AG10803 (cell line): ENCODE measurements at regions not wholly inside any gene's neighbourhood (a gene's known extent, or its start where the extent isn't known, plus 50 kb on each side); places are given as distances from the start of the nearest gene placed in this dataset.

Experiments
- DNase-seq: peaks from one replicate; pipeline ENCODE4 v3.0.0; 2010; ENCODE audit warnings: low read depth
- H3K4me3 ChIP-seq: 2 replicates; pipeline ENCODE4 v1.5.1; 2011; ENCODE audit warnings: mild to moderate bottlenecking, low read length, control low read depth
- TF ChIP-seq, protein P1 (sequence below): conservative IDR thresholded peaks from 2 replicates; pipeline ENCODE4 v1.5.1; 2011; ENCODE audit warnings: mild to moderate bottlenecking, low read length, control low read depth, inconsistent platforms

DNA sequence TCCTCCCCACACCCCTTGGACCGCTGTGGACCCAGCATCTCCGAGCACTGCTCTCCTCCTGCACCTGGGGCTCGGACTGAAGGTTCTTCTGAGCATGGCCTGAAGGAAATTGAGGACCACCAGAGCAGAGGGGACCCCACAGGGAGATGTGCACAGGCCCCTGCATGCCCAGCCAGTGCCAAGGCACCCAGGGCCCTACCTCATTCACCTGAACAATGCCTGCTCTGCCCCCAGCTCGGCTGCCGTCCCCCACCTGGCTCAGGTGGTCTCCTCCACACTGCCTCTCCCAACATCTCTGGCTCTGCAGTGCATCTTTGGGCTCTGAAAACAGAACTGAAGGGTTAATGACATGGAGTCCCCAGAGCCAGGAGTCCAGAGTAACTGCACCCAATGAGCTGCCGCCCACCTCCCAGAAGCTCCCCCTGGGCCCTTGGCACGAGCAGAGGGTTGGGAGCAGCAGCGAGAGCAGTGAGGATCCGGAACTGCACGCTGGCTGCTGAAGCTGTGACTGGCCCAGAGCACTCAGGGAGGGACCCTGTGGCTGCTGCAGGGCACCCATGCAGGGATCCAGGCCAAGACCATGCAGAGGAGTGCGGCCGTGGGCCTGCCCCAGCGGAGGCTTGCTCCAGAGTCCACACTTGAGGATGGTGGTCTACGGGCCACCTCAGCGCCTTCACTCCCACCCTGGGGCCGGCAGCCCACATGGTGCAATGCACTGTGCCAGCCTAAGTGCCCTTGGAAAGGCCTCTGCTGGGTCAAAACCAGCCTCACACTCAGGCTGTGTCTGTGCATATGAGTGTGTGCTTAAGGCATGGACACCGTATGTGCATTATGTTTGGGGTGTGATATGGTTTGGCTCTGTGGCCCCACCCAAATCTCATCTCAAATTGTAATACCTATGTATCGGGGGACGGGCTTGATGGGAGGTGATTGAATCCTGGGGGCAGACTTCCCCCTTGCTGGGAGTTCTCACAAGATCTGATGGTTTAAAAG is 686.1 kb downstream of the TBC1D22A start:
- DNase-seq: no peak
- no peak overlapping the region for H3K4me3 ChIP-seq
- TF ChIP-seq, protein P1, sequence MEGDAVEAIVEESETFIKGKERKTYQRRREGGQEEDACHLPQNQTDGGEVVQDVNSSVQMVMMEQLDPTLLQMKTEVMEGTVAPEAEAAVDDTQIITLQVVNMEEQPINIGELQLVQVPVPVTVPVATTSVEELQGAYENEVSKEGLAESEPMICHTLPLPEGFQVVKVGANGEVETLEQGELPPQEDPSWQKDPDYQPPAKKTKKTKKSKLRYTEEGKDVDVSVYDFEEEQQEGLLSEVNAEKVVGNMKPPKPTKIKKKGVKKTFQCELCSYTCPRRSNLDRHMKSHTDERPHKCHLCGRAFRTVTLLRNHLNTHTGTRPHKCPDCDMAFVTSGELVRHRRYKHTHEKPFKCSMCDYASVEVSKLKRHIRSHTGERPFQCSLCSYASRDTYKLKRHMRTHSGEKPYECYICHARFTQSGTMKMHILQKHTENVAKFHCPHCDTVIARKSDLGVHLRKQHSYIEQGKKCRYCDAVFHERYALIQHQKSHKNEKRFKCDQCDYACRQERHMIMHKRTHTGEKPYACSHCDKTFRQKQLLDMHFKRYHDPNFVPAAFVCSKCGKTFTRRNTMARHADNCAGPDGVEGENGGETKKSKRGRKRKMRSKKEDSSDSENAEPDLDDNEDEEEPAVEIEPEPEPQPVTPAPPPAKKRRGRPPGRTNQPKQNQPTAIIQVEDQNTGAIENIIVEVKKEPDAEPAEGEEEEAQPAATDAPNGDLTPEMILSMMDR: no peak

DNA sequence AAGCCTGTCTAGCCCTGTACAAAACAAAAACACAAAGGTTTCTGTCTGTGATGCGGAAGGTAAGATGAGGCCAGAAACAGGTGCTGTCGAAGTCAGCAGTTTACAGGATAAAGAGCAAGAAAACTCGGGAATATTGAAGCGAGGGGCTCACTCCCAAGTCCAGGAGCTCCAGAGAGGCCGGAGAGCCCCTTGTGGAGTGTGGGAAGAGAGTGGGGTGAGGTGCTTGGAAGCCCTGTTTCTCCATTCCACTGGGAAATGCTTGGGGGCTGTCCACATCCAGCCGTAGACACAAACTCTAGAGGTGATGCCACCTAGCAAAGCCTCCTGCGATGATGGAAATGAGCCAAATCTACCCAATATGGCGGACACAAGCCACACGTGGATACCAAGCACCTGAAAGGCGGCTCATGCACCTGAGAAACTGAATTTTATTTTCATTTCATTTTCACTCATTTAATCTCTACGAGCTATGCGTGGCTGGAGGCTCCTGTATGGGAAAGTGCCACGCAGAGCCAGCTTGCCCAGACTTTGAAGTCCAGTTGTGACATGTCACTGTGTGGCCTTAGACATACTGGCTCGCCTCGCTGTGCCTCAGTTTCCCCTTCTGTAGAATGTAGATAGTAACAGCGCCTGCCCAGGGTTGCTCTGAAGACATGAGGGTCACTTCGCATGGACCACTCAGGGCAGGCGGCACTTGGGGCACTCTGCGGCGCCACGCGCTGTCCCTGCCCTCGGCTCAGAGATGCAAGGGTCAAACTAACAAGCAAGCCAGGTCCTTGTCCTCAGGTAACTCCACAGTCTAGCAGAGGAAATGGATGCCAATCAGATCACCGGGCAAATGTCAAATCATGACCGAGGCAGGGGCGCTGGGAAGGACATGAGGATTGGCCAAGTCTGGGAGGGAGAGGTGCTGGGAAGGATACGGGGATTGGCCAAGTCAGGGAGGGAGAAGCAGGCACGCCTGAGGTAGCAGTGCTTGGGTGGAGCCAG is 684.7 kb downstream of the TBC1D22A start:
- no peak overlapping the region for H3K4me3 ChIP-seq
- TF ChIP-seq, protein P1: no peak
- DNase-seq: no peak

DNA sequence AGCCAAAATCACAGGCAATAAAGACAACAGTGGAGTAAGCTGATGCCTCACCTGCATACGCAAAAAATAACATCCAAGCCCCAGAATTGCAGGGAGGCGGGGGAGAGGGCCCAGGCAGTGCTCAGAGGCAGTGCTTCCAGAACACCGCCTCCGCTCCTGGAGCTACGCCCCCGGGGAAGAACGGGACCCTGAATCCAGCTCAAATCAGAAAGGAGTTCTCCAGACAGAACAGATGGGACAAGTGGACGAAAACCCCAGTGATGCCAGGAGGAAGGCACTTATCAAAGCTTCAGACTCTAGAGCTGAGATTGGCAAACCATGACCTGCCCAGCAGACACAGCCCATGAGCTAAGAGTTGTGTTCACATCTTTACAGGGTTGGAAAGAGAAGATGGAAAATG is 683.9 kb downstream of the TBC1D22A start:
- TF ChIP-seq, protein P1: no peak
- DNase-seq: no peak
- H3K4me3 ChIP-seq: no peak overlapping the region

DNA sequence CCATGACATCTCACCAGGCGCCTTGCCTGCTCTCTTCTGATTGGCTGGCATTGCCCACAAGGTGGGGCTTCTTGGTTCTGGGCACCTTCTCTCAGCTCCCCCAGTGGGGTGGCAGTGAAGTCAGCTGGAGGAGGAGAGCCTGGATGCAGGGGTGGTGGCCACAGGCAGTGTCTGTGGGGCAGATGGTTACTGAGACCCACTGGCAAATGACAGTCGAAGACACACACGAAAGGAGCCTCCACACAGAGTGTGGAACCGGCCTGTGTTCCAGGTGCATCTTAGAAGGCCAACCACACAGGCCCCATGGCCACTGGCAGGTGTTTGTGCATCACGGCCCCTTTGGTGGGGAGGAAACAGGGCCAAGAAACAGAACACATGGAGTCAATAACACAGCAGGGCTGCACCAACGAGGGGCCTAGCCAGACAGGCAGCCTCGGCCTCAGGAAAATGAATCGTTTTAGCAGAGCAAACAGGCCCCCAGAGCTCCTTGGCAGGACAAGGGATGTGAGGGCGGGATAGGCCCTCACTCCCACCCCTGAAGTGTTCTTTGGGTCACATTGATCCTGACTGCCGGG is 683.4 kb downstream of the TBC1D22A start:
- H3K4me3 ChIP-seq: no peak overlapping the region
- TF ChIP-seq, protein P1: no peak
- DNase-seq: no peak

DNA sequence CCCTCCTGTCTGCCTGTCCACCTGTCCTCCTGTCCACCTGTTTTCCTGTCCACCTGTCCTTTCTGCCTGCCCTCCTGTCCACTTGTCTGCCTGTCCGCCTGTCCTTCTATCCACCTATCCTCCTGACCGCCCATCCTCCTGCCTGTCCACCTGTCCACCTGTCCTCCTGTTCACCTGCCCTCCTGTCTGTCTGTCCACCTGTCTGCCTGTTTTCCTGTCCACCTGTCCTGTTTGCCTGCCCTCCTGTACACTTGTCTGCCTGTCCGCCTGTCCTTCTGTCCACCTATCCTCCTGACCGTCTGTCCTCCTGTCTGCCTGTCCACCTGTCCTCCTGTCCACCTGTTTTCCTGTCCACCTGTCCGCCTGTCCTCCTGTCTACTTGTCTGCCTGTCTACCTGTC is 682.8 kb downstream of the TBC1D22A start:
- TF ChIP-seq, protein P1: no peak

DNA sequence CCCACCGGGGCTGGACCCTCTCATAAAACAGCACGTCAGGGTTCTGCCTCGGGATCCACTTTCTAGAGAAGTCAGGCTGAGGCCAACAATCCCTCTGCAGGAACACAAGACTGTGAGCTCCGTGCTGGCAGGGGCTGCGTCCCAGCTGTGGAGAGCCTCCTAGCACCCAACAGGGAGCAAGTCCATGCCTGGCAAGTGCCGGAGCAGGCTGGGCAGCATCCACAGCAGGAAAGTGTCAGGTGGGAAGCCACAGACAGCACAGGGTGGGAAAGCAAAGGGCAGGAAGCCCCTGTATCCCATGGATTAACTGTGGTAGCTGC is 682.3 kb downstream of the TBC1D22A start:
- H3K4me3 ChIP-seq: no peak overlapping the region
- DNase-seq: no peak
- TF ChIP-seq, protein P1: no peak

More for the DNA sequence above, 682.8 kb downstream of the TBC1D22A start:
- no peak overlapping the region for H3K4me3 ChIP-seq
- DNase-seq: no peak
